Thymus (tissue), 11 donors: ENCODE measurements at regions not wholly inside any gene's neighbourhood (a gene's known extent, or its start where the extent isn't known, plus 50 kb on each side); places are given as distances from the start of the nearest gene placed in this dataset.
"Not testable (repeated sequence)": the region's sequence is repeated elsewhere in the genome, so short reads cannot be mapped to it uniquely, and the experiment has no call there.

Experiments used
- DNase-seq, 9 donors: peaks; one replicate each; pipeline ENCODE4 v3.0.0-alpha.2; 2013; ENCODE audit warnings: low spot score in 9 of 9, low read depth in 6 of 9, missing footprints in 1 of 9
- H3K27ac ChIP-seq, 2 donors: one replicate each; pipeline ENCODE4 v1.5.1; 2013; ENCODE audit warnings: control low read depth in 1 of 2, low read depth in 1 of 2, low read length in 1 of 2, mild to moderate bottlenecking in 1 of 2, moderate library complexity in 1 of 2
- H3K27me3 ChIP-seq, 2 donors: one replicate each; pipeline ENCODE4 v1.5.1; 2013; ENCODE audit warnings: low read length in 1 of 2; ENCODE audit not compliant: control insufficient read depth in 2 of 2, insufficient read depth in 1 of 2
- H3K36me3 ChIP-seq, 2 donors: one replicate each; pipeline ENCODE4 v1.5.1; 2013; ENCODE audit warnings: low read length in 1 of 2, mild to moderate bottlenecking in 1 of 2, moderate library complexity in 1 of 2; ENCODE audit not compliant: control insufficient read depth in 2 of 2, insufficient read depth in 2 of 2
- H3K4me1 ChIP-seq, 2 donors: one replicate each; pipeline ENCODE4 v1.5.1; 2013; ENCODE audit warnings: low read length in 2 of 2; ENCODE audit not compliant: control insufficient read depth in 2 of 2, insufficient read depth in 2 of 2
- H3K4me3 ChIP-seq, 2 donors: one replicate each; pipeline ENCODE4 v1.5.1; 2013; ENCODE audit warnings: low read length in 2 of 2, control low read depth in 1 of 2, mild to moderate bottlenecking in 1 of 2
- H3K9me3 ChIP-seq, 2 donors: one replicate each; pipeline ENCODE4 v1.5.1; 2013; ENCODE audit warnings: low read length in 1 of 2, mild to moderate bottlenecking in 1 of 2; ENCODE audit not compliant: control insufficient read depth in 2 of 2, insufficient read depth in 1 of 2
- WGBS: extraction: QIAGEN DNeasy Blood & Tissue Kit; methylation state at CpG from one replicate; pipeline ENCODE4 v1.1.7; 2013; 5-methylcytosine and 5-hydroxymethylcytosine counted together
- donor health status: healthy.

DNA sequence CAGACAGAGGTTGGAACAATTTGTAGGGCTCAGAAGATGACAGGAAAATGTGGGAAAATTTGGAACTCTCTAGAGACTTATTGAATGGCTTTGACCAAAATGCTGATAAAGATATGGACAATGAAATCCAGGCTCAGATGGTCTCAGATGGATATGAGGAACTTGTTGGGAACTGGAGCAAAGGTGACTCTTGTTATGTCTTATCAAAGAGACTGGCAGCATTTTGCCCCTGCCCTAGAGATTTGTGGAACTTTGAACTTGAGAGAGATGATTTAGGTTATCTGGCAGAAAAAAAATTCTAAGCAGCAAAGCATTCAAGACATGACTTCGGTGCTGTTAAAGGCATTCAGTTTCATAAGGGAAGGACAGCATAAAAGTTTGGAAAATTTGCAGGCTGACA is 347.9 kb upstream of the RPS23 start:
- not testable (repeated sequence) for H3K9me3 ChIP-seq, DNase-seq, H3K27ac ChIP-seq, H3K27me3 ChIP-seq, H3K4me3 ChIP-seq, H3K4me1 ChIP-seq, H3K36me3 ChIP-seq
- WGBS = 91% methylated on average over 1 of the region's 1 CpG

DNA sequence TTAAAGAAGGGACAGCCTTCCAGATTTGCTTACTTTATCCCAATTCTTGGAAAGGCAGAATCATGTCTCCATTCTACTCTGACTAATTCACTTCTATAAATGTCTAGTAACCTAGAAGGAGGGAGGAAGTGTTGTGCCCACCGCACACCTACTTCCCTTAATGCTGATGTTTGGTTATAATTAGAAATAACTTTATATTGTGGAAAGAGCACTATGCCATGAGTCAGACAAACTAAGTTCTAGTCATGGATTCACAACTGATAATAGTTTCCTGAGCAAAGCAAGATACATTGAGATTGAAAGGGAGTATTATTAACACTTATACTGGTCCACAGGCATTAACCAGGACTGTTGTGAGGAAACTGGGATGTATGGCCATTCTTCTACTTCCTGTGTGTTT is 345.9 kb upstream of the RPS23 start:
- no peaks in the 10 kb centered on the region for H3K9me3 ChIP-seq
- H3K36me3 ChIP-seq = no peaks in the 10 kb centered on the region
- no peak for DNase-seq
- H3K4me1 ChIP-seq = peaks cover 0 to 7% of the 10 kb centered on the region in 2 donors
- no peaks in the 10 kb centered on the region for H3K27me3 ChIP-seq
- WGBS = 40% methylated on average over 1 of the region's 1 CpG
- no peak overlapping the region for H3K4me3 ChIP-seq
- H3K27ac ChIP-seq = no peak overlapping the region

DNA sequence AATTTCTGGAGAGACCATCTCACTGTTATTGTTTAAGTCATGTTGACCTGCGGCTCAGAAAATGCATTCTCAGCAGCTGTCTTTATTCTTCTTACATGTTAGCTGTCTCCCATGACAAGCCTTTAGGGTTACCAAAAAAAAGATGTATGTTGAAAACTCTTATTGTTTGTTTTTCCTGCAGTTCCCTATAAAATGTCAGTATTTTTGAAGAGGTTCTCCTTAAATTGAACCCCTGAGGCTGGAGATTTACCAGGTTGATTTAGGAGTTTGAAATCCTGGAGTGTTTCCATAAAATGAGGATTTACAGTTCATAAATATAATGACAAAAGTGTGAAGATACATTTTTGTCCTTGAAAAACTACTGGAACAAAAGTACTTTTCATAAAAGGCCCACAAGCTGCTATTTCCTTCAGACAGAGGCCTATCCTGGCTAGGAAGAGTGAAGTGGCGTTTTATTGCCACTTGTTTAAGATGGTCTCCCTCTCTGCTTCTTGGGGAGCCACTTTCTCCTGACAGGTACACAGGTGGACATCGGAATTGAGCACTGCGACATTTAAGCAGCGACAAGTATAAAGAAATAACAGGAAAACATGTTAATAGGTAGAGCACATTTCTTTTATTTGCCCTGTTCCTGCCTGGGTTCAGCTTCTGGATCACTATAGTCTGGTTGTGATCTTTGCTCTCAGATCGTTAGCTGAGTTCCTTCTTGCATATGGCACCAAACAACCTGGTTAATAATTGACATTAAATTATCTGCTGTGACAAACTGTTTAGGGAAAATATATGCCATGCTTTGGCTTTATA is 344.8 kb upstream of the RPS23 start:
- Histone ChIP-seq H3K27ac (no peak overlapping the region), H3K9me3 (no peaks in the 10 kb centered on the region), H3K4me3 (no peak overlapping the region), H3K36me3 (no peaks in the 10 kb centered on the region), H3K4me1 (peaks cover 0 to 7% of the 10 kb centered on the region in 2 donors), H3K27me3 (no peaks in the 10 kb centered on the region)
- WGBS = 97% methylated on average over 6 of the region's 6 CpGs
- DNase-seq = no peak

DNA sequence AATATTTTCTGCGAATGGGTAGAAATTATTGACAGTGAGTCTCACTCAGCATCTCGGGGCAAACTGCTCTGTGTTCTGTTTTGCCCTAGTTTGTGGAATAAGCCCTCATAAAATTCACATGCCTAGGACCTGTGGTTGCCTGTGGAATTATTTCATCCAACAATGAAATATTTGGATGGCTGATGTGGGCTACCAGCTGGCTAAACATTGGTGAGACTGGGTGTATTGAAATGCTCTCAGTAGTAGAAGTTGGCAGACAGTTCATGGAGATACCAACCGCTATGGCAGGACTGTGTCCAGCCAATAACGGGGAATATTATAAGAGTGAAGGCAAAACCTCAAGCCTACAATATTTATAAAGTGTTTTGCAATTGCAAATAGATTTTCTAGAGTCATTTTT is 344.1 kb upstream of the RPS23 start:
- Histone ChIP-seq H3K4me3 (no peak overlapping the region), H3K27ac (no peak overlapping the region), H3K4me1 (peaks cover 0 to 7% of the 10 kb centered on the region in 2 donors), H3K36me3 (no peaks in the 10 kb centered on the region), H3K9me3 (no peaks in the 10 kb centered on the region), H3K27me3 (no peaks in the 10 kb centered on the region)
- WGBS = 98% methylated on average over 4 of the region's 4 CpGs
- DNase-seq = no peak

DNA sequence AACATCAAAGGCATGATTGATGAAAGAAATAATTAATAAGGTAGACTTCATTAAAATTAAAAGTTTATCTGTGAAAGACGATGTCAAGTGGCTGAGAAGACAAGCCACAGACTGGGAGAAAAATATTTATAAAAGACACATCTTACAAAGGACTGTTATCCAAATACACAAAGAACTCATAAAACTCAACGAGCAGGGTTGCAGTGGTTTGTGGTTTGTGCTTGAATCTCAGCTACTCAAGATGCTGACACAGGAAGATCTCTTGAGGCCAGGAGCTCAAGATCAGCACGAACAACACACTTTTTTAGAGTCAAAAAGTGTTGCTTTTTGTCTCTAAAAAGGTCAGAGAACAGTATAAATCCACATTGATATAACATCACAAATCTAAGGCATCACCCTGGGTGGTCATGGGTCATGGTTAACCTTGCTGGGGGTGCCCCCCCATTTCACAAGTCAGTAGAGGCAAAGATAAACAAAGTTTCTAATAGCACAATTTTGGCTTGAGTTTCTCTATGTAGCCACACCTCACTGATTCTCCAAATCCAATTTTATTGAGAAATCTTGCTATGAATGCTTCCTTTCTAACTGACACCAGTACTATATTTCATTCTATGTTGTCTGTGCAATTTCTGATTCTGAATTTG is 342.9 kb upstream of the RPS23 start:
- Histone ChIP-seq H3K4me3 (no peak overlapping the region), H3K27me3 (no peaks in the 10 kb centered on the region), H3K27ac (no peak overlapping the region), H3K36me3 (no peaks in the 10 kb centered on the region), H3K4me1 (peaks cover 0 to 7% of the 10 kb centered on the region in 2 donors), H3K9me3 (no peaks in the 10 kb centered on the region)
- WGBS = 8% methylated on average over 3 of the region's 3 CpGs
- peak in 4 of 9 donors; percentile 30 to 76 (median 40) for DNase-seq

DNA sequence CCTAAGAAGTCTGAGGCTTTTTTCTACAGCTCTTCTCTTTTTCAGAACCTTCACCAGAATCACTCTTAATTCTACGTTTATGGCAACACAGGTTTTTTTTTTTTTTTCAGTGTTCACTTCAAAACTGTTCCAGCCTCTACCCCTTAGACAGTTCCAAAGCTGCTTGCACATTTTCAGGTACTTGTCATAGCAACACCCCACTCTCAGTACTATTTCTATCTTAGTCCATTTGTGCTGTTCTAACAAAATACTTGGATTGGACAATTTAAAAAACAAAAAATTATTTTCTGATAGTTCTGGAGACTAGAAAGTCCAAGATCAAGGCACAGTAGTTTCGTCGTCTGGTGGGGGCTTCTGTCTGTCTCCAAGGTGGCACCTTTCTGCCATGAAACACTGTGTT is 340.9 kb upstream of the RPS23 start:
- Histone ChIP-seq H3K27ac (no peak overlapping the region), H3K9me3 (no peaks in the 10 kb centered on the region), H3K4me1 (peaks cover 0 to 7% of the 10 kb centered on the region in 2 donors), H3K27me3 (no peaks in the 10 kb centered on the region), H3K4me3 (no peak overlapping the region), H3K36me3 (no peaks in the 10 kb centered on the region)
- DNase-seq = no peak
- WGBS = 93% methylated on average over 3 of the region's 3 CpGs

DNA sequence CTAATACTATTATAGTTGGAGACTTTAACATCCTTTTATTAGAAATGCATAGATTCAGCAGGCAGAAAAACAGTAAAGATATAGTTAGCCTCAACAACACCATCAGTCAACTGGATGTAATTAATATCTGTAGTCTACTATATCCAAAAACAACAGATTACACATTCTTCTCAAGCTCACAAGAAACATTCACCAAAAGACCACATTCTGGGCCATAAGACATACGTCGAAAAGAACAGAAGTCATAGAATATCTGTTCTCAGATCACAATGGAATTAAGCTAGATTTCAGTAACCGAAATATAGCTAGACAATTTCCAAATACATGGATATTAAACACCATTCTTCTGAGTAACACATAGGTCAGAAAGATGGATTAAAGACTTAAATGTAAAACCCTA is 336.6 kb upstream of the RPS23 start:
- Histone ChIP-seq H3K4me1 (no peaks in the 10 kb centered on the region), H3K36me3 (no peaks in the 10 kb centered on the region), H3K9me3 (no peaks in the 10 kb centered on the region), H3K4me3 (no peak overlapping the region), H3K27ac (no peak overlapping the region), H3K27me3 (no peaks in the 10 kb centered on the region)
- WGBS = 77% methylated on average over 3 of the region's 3 CpGs
- no peak for DNase-seq

DNA sequence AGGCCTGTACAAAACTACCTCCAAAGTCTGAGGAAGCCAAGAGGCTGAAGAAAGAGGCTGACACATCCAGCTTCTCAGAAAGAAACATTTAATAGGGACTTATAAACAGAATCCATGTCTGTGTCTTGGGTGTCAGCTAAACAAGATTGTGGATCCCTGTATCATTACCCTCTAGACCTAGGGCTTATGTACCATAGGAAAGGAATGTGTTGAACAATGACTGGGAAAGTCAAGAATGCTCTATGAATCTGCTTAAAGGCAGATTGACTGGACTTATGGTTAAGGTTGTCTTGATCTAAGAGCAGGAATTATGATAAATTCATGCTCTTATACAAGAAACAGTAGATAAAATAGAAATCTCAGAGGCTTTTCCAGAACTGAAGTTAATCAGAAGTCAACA is 335.7 kb upstream of the RPS23 start:
- Histone ChIP-seq H3K27ac (no peak overlapping the region), H3K27me3 (no peaks in the 10 kb centered on the region), H3K9me3 (no peaks in the 10 kb centered on the region), H3K4me1 (no peaks in the 10 kb centered on the region), H3K4me3 (no peak overlapping the region), H3K36me3 (no peaks in the 10 kb centered on the region)
- no peak for DNase-seq

DNA sequence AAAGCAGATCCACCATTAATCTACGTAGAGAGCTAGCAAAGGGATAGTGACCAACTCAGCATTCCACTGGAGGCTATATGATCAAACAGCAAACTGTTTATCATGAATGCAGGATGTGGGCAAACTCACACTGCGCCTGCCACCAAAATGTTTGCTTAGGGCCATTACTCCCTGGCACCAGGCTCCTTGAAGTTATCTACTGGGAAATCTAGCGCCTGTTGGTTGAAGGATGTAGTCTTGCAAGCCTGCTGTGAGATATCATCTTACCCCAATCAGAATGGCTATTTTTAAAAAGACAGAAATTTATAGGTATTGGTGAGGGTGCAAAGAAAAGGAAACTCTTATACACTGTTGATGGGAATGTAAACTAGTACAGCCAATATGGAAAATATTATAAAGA is 332.5 kb upstream of the RPS23 start:
- Histone ChIP-seq H3K9me3 (no peaks in the 10 kb centered on the region), H3K4me3 (no peak overlapping the region), H3K27me3 (no peaks in the 10 kb centered on the region), H3K36me3 (no peaks in the 10 kb centered on the region), H3K4me1 (no peaks in the 10 kb centered on the region), H3K27ac (no peak overlapping the region)
- WGBS = 97% methylated on average over 3 of the region's 3 CpGs
- DNase-seq = no peak
